ENCODE measurements at regions not wholly inside any gene's neighbourhood (a gene's known extent, or its start where the extent isn't known, plus 50 kb on each side); places are given as distances from the start of the nearest gene placed in this dataset.
"Not testable (repeated sequence)": the region's sequence is repeated elsewhere in the genome, so short reads cannot be mapped to it uniquely, and the experiment has no call there.

- Histone ChIP-seq H3K36me3 (ENCODE audit: control insufficient read depth, insufficient read depth, low read length) (no peaks in the 10 kb centered on the region), H3K9me3 (ENCODE audit: control insufficient read depth, low read length) (peaks cover 2% of the 10 kb centered on the region), H3K27me3 (ENCODE audit: control insufficient read depth, insufficient read depth, low read length, poor library complexity, severe bottlenecking) (no peaks in the 10 kb centered on the region), H3K27ac (ENCODE audit: low read depth, low read length) (no peak overlapping the region), H3K4me3 (ENCODE audit: low read length) (no peak overlapping the region), H3K4me1 (ENCODE audit: control insufficient read depth, insufficient read depth, low read length) (no peaks in the 10 kb centered on the region), H3K9ac (ENCODE audit: extremely low read depth, low read length, poor library complexity, severe bottlenecking) (no peak overlapping the region)
- Mint-ChIP-seq H3K4me3 (no peak overlapping the region), H3K4me1 (peaks cover 9% of the 10 kb centered on the region), H3K36me3 (ENCODE audit: low read depth) (peaks cover 2% of the 10 kb centered on the region), H3K27me3 (ENCODE audit: insufficient read depth) (no peaks in the 10 kb centered on the region), H3K9me3 (peaks cover 4% of the 10 kb centered on the region), H3K27ac (no peak overlapping the region)
- no peak for TF ChIP-seq CTCF (conservative IDR thresholded peaks at IDR 0.05)
- no peak for DNase-seq
- 94% methylated on average over 3 of the region's 3 CpGs; no CpG with 5 or more reads in 1 of the 2 experiments for WGBS, 2 experiments (ENCODE audit: insufficient coverage in 1 of 2, insufficient read length in 1 of 2)
Measured at GRCh38 chr10:53440601-53441000, 668.0 kb upstream of the MBL2 start.

- H3K9me3 ChIP-seq (ENCODE audit: control insufficient read depth, low read length); H3K27ac ChIP-seq (ENCODE audit: low read depth, low read length); H3K4me3 Mint-ChIP-seq; H3K4me1 Mint-ChIP-seq; H3K36me3 Mint-ChIP-seq (ENCODE audit: low read depth); H3K9me3 Mint-ChIP-seq; H3K27ac Mint-ChIP-seq; H3K9ac ChIP-seq (ENCODE audit: extremely low read depth, low read length, poor library complexity, severe bottlenecking); H3K36me3 ChIP-seq (ENCODE audit: control insufficient read depth, insufficient read depth, low read length); H3K4me1 ChIP-seq (ENCODE audit: control insufficient read depth, insufficient read depth, low read length); H3K27me3 ChIP-seq (ENCODE audit: control insufficient read depth, insufficient read depth, low read length, poor library complexity, severe bottlenecking); H3K27me3 Mint-ChIP-seq (ENCODE audit: insufficient read depth); DNase-seq; H3K4me3 ChIP-seq (ENCODE audit: low read length): not testable (repeated sequence)
- WGBS, 2 experiments (ENCODE audit: insufficient coverage in 1 of 2, insufficient read length in 1 of 2) = 84 to 94% methylated on average over 3 to 9 of the region's 9 CpGs
Measured at GRCh38 chr10:53439075-53439474, 666.5 kb upstream of the MBL2 start.

GRCh38 chr10:53434413-53434812, 661.8 kb upstream of the MBL2 start:
- WGBS, 2 experiments (ENCODE audit: insufficient coverage in 1 of 2, insufficient read length in 1 of 2) = 93% methylated on average over 3 of the region's 4 CpGs; no CpG with 5 or more reads in 1 of the 2 experiments
- Histone ChIP-seq H3K9ac (ENCODE audit: extremely low read depth, low read length, poor library complexity, severe bottlenecking) (no peak overlapping the region), H3K27me3 (ENCODE audit: control insufficient read depth, insufficient read depth, low read length, poor library complexity, severe bottlenecking) (no peaks in the 10 kb centered on the region), H3K4me1 (ENCODE audit: control insufficient read depth, insufficient read depth, low read length) (no peaks in the 10 kb centered on the region), H3K9me3 (ENCODE audit: control insufficient read depth, low read length) (no peaks in the 10 kb centered on the region), H3K36me3 (ENCODE audit: control insufficient read depth, insufficient read depth, low read length) (no peaks in the 10 kb centered on the region), H3K4me3 (ENCODE audit: low read length) (no peak overlapping the region), H3K27ac (ENCODE audit: low read depth, low read length) (no peak overlapping the region)
- TF ChIP-seq CTCF (conservative IDR thresholded peaks at IDR 0.05) = no peak
- H3K27me3 Mint-ChIP-seq (ENCODE audit: insufficient read depth) = no peaks in the 10 kb centered on the region
- H3K27ac Mint-ChIP-seq = no peak overlapping the region
- H3K9me3 Mint-ChIP-seq = no peaks in the 10 kb centered on the region
- no peaks in the 10 kb centered on the region for H3K36me3 Mint-ChIP-seq (ENCODE audit: low read depth)
- H3K4me1 Mint-ChIP-seq = peaks cover 9% of the 10 kb centered on the region
- DNase-seq = no peak
- H3K4me3 Mint-ChIP-seq = no peak overlapping the region

- 92 to 100% methylated on average over 2 of the region's 2 CpGs for WGBS, 2 experiments (ENCODE audit: insufficient coverage in 1 of 2, insufficient read length in 1 of 2)
Measured at GRCh38 chr10:53432035-53432434, 659.5 kb upstream of the MBL2 start.

More at GRCh38 chr10:53432035-53432434, 659.5 kb upstream of the MBL2 start:
- H3K4me1 Mint-ChIP-seq = peaks cover 2% of the 10 kb centered on the region
- no peak for TF ChIP-seq CTCF (conservative IDR thresholded peaks at IDR 0.05)
- Histone ChIP-seq H3K9ac (ENCODE audit: extremely low read depth, low read length, poor library complexity, severe bottlenecking) (no peak overlapping the region), H3K36me3 (ENCODE audit: control insufficient read depth, insufficient read depth, low read length) (no peaks in the 10 kb centered on the region), H3K4me3 (ENCODE audit: low read length) (no peak overlapping the region), H3K27me3 (ENCODE audit: control insufficient read depth, insufficient read depth, low read length, poor library complexity, severe bottlenecking) (no peaks in the 10 kb centered on the region), H3K27ac (ENCODE audit: low read depth, low read length) (no peak overlapping the region), H3K9me3 (ENCODE audit: control insufficient read depth, low read length) (peaks cover 6% of the 10 kb centered on the region), H3K4me1 (ENCODE audit: control insufficient read depth, insufficient read depth, low read length) (no peaks in the 10 kb centered on the region)
- no peaks in the 10 kb centered on the region for H3K9me3 Mint-ChIP-seq
- DNase-seq = no peak
- no peak overlapping the region for H3K4me3 Mint-ChIP-seq
- no peaks in the 10 kb centered on the region for H3K36me3 Mint-ChIP-seq (ENCODE audit: low read depth)
- H3K27me3 Mint-ChIP-seq (ENCODE audit: insufficient read depth) = no peaks in the 10 kb centered on the region
- H3K27ac Mint-ChIP-seq = no peak overlapping the region

Data from endodermal cell (in vitro differentiated cells).